Sigmoid colon (tissue), 4 donors: ENCODE measurements at regions not wholly inside any gene's neighbourhood (a gene's known extent, or its start where the extent isn't known, plus 50 kb on each side); places are given as distances from the start of the nearest gene placed in this dataset.

ENCODE experiments used
- POLR2A ChIP-seq, 2 donors: fragments of 450-650 bp; IDR thresholded peaks; one replicate each; pipeline ENCODE4 v1.6.1; 2016; ENCODE audit warnings: antibody characterized with exemption in 2 of 2, mild to moderate bottlenecking in 2 of 2, moderate library complexity in 2 of 2
- POLR2AphosphoS5 ChIP-seq, 4 donors: sonication (generic); formaldehyde crosslinking; IDR thresholded peaks; one replicate each; pipeline ENCODE4 v1.6.1; 2017; ENCODE audit warnings: antibody characterized with exemption in 4 of 4
- TF ChIP-seq, protein P1 (sequence below), 4 experiments: fragments of 450-650 bp in 3 of 4; fragments of 200-600 bp in 1 of 4; IDR thresholded peaks; one replicate each; pipeline ENCODE4 v1.5.1; 2016 to 2019; ENCODE audit warnings: antibody characterized with exemption in 4 of 4, mild to moderate bottlenecking in 3 of 4, moderate library complexity in 2 of 4

- TF ChIP-seq, protein P1, sequence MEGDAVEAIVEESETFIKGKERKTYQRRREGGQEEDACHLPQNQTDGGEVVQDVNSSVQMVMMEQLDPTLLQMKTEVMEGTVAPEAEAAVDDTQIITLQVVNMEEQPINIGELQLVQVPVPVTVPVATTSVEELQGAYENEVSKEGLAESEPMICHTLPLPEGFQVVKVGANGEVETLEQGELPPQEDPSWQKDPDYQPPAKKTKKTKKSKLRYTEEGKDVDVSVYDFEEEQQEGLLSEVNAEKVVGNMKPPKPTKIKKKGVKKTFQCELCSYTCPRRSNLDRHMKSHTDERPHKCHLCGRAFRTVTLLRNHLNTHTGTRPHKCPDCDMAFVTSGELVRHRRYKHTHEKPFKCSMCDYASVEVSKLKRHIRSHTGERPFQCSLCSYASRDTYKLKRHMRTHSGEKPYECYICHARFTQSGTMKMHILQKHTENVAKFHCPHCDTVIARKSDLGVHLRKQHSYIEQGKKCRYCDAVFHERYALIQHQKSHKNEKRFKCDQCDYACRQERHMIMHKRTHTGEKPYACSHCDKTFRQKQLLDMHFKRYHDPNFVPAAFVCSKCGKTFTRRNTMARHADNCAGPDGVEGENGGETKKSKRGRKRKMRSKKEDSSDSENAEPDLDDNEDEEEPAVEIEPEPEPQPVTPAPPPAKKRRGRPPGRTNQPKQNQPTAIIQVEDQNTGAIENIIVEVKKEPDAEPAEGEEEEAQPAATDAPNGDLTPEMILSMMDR (IDR thresholded peaks at IDR 0.05): no peak
- TF ChIP-seq POLR2A (IDR thresholded peaks at IDR 0.05): no peak
- TF ChIP-seq POLR2AphosphoS5 (IDR thresholded peaks at IDR 0.05): no peak
These were observed 218.6 kb downstream of the IRS1 start for GRCh38 chr2:226581004-226581403.
